ENCODE measurements at regions not wholly inside any gene's neighbourhood (a gene's known extent, or its start where the extent isn't known, plus 50 kb on each side); places are given as distances from the start of the nearest gene placed in this dataset.

- no peak for TF ChIP-seq ZFX (IDR thresholded peaks at IDR 0.05)
- TF ChIP-seq CTCF (conservative IDR thresholded peaks at IDR 0.05), result no peak
- H3K27ac ChIP-seq, result no peak overlapping the region
Observed at GRCh38 chr12:4984971-4985370, 58.7 kb upstream of the KCNA5 start.

GRCh38 chr12:4985820-4986219 lies 57.9 kb upstream of the KCNA5 start:
- H3K27ac ChIP-seq, result no peak overlapping the region
- TF ChIP-seq ZFX (IDR thresholded peaks at IDR 0.05) (no peak), CTCF (conservative IDR thresholded peaks at IDR 0.05) (no peak)

GRCh38 chr12:4987076-4988046 lies 56.3 kb upstream of the KCNA5 start:
- no peak for TF ChIP-seq CTCF (conservative IDR thresholded peaks at IDR 0.05)
- TF ChIP-seq ZFX (IDR thresholded peaks at IDR 0.05), result no peak
- H3K27ac ChIP-seq, result no peak overlapping the region

- TF ChIP-seq ZFX (IDR thresholded peaks at IDR 0.05) (no peak), CTCF (conservative IDR thresholded peaks at IDR 0.05) (no peak)
- no peak overlapping the region for H3K27ac ChIP-seq
Observed at GRCh38 chr12:4991373-4991772, 52.3 kb upstream of the KCNA5 start.

- TF ChIP-seq ZFX (IDR thresholded peaks at IDR 0.05) (no peak), CTCF (conservative IDR thresholded peaks at IDR 0.05) (no peak)
- no peak overlapping the region for H3K27ac ChIP-seq
Observed at GRCh38 chr12:4991801-4992200, 51.9 kb upstream of the KCNA5 start.

GRCh38 chr12:4992871-4993270 lies 50.8 kb upstream of the KCNA5 start:
- TF ChIP-seq CTCF (conservative IDR thresholded peaks at IDR 0.05) (no peak), ZFX (IDR thresholded peaks at IDR 0.05) (no peak)

More at GRCh38 chr12:4992871-4993270, 50.8 kb upstream of the KCNA5 start:
- H3K27ac ChIP-seq, result no peak overlapping the region

Measured in C4-2B (cell line).